DMS53 treated with DMSO at 0.1 percent for 48 hours (cell line): ENCODE measurements at regions not wholly inside any gene's neighbourhood (a gene's known extent, or its start where the extent isn't known, plus 50 kb on each side); places are given as distances from the start of the nearest gene placed in this dataset.

ENCODE experiments used
- DNase-seq: peaks from one replicate; lab custom pipeline; 2025; ENCODE audit not compliant: unreplicated experiment; lab: John Stamatoyannopoulos, UW

DNA sequence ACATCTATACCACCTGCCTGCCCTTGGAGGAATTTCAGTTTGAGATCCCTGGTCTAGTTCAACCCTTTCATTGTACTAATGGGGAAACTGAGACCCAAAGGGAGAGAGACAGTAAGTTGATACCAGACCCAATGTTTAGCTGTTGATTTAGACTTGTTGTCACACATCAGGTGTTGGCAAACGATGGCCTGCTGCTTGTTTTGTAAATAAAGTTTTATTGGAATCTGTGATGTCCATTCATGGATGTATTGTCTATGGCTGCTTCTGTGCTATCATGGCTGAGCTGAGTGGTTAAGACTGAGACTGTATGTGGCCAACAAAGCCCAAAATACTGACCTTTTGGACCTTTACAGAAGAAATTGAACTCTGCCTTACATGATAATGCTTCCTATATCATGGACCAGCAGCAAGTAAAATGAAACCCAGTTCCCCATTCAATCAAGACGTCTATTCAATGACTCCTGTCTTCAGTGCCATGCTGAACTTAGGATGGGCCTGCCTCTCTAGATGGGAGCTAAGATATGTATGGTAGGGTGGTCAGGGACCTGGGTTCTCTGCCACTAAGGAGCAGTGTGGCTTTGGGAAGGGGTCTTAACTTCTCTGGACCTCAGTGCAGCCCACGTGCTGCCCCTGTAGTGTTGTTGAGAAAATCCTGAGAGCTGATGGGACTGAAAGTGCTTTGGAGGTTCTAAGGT lies 111.0 kb downstream of the IRX5 start:
- DNase-seq: no peak

DNA sequence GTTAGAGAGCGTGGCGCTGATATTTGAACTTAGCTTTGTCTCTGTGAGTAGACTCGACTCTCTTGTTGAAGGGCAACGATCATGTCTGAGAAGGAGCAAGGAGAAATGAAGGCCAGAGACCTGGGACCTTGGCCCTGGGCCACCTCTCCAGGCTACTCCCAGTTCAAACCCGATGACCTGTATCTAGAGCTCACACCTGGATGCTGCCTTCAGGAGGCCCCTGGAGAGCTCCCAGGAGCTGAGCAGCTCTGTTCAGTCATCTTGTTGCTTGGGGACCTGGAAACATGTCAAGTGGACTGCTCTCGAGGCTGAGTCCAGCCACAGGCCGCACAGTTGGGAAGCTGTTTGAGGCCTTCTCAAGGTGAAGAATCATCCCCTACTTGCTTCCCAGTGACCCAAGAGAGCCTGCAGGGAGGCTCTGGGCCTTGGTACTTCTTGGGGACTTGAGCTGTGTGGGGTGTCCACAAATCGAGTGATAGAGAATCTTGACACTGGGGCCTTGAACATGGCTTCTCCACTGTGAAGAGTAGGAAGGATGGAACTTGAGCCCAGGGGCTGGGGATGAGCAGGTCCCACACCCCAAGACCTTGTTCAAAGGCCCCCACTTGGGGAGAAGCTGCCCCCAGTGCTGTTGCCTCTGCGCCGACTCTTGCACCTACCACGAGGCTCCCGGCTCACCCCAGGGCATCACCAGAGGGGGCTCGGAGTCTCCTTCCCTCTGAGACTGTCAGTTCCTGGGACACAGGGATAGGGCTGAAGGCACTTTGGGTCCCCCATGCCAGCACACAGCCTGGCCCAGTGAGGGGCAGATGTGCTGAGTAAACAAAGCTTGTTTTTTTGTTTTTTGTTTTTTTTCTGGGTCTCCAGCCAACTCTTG lies 112.1 kb downstream of the IRX5 start:
- DNase-seq: no peak

GRCh38 chr16:55043499-55043898 lies 112.8 kb downstream of the IRX5 start:
- DNase-seq: no peak

GRCh38 chr16:55044201-55044975 lies 113.7 kb downstream of the IRX5 start:
- no peak for DNase-seq

DNA sequence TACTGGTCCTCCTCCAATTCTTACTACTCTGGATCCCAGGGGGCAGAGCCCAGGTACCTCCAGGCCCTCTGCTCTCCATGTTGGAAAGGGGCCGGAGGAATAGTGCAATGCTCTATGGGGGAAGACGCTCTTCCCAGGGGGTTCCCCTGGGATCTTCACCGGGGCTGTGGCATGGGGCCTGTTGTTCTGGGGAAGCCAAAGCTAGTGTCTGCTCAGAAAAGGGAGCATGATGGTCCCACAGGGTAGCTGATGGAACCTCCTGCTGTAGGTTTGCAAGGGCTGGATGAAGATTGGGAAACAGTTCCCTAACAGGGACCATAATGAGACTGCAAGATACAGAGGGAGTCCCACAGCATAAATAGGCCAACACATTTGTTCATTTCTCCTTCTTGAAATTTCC lies 114.7 kb downstream of the IRX5 start:
- DNase-seq: no peak

DNA sequence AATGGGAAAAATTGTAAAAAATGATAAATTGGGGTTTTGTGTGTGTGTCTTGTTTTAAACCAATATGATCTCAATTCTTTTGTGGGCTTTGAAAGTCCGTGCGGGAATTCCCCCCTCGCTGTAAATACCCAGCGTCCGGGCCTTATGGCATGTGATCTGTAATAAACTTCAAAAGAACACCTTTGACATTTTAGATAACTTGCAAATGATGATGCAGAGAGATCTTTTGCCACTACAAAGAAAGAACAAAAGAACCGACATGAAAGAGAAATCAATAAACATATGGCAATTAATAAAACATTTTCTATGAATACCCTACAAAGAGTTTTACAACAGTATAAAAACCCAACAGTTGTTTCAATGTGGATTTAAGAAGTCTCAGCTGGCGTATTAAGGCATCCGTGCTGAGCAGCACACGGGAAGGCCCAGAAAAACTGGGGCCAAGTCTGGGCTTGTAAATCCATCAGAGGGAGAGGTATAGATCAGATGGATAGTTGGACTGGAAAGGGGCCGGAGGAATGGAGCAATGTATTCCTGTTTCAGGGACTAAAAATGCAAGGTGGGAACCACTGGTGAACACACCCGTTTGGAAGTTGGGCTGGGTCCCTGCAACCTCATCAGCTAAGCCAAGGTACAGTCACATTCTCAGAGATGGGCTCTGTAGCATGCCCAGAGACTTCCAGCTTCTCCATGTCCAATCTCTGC lies 115.2 kb downstream of the IRX5 start:
- no peak for DNase-seq

DNA sequence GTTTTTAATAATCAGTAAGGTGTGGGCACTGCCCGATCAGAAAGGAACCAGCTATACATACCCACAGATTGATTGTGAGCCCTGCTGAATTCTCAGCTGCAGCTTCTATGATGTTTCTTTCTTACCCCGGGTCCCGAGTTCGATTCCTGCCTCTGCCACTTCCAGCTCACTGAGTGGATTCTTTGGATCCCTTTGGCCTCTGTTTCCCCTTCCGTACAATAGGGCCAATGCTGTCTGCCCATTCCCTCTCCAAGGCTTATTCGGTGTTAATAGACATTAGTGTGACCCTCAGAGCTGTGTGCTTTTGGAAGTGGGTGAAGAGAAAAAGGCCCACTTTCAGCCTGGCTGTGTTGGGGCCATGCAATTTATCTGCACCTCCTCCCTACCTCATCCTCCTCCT lies 115.8 kb downstream of the IRX5 start:
- DNase-seq: no peak

DNA sequence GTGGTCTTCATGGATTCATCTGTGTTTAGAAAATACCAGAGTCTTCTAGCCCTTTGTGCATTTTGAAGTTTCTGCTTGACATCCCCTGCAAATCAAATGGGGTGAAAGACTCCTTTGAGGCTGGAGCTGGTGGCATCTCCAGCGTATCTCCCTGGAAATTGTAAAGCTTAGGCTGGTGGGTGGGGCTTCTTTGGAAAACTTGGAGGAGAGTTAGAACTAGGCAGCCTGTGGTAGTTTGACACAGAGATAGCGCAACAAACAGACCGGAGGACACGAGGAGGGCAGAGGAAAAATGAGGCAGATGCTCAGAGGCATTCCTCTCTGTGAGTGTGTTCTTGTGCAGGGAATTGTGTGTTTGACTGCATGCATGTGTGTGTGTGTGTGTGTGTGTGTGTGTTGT lies 116.3 kb downstream of the IRX5 start:
- no peak for DNase-seq

DNA sequence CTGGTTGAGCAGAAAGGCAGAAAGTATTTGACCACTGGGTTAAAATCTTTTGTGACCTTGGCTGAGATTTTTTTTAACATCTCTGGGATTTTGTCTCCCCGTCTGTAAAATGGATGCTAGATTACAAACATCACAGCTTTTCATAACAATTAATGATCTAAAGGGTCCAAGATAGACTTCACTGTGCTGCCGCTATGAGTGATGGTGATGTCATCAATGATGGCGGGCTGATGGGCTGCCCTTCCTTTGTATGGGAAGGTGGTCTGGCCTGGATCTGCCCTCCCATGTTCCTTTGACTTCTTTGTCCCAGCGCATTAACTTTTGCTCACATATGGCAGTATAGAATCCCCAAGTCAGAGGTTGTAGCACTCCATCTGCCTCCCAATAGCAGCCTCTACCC lies 116.7 kb downstream of the IRX5 start:
- no peak for DNase-seq

- no peak for DNase-seq
These were observed 117.3 kb downstream of the IRX5 start for GRCh38 chr16:55047903-55048497.

GRCh38 chr16:55048745-55049144 lies 118.1 kb downstream of the IRX5 start:
- DNase-seq: no peak

DNA sequence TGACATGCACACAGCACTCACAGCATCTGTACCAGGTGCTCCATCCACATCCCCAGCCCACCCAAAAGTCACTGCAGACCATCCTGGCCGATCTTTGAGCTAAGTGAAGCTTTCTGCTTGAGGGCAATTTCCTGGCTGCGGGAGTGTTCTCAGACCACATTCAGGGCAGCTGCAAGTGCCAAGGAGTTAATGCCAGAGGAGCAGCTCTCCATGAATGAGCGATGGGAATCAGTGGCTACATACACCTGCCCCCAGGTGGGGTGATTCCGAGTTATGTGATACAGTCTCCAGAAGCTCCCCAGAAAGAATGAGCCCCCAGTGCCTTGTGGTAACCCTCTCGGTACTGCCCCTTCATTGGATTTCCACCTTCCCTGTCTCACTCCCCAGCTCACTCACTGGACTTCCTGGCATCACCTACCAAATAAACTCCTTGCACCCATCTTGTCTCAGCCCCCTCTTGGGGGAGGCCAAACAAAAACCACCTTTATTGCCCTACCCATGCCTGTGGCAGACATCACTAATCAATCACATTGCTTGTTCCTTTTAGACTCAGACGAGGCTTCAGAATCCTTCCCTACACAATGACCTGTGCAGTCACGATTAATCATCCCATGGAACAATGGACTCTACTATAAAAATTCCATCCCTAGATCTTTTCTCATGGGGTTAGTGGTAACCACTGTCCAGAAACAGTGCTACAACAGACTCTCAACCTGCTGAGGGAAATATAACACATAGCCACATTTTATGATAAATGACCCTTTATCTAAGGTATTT lies 121.1 kb downstream of the IRX5 start:
- DNase-seq: no peak

GRCh38 chr16:55052348-55052734 lies 121.7 kb downstream of the IRX5 start:
- DNase-seq: no peak

DNA sequence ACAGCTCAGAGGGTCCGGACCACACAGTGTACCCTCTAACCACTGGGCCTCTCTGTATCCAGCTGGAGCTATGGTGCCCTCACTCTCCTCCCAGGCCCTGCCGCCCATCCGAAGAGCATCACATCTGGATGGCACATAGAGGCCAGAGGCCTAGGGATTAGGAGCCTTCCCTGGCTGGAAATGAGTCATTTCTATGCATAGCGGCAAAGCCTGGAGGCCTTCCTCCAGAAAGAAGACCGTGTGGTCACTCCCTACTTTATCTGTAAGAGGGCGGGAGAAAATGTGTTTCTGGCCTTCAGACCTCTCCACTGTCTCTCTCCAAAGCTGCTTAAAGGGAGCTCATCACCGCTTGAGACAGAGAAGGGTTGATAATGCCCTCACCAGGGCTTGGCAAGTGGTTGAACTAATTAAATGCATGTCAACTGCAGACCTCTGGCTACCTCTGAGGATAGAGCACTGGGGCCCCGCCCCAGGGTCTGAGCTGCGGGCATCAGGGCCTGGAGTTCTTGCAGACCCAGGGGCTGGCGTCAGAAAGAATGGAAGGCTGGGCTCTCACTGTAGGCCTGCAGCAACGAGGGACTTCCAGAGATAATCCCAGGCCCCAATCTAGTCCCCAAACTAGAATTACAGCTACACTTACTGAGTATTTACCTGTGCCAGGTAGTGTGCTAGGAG lies 122.2 kb downstream of the IRX5 start:
- no peak for DNase-seq

DNA sequence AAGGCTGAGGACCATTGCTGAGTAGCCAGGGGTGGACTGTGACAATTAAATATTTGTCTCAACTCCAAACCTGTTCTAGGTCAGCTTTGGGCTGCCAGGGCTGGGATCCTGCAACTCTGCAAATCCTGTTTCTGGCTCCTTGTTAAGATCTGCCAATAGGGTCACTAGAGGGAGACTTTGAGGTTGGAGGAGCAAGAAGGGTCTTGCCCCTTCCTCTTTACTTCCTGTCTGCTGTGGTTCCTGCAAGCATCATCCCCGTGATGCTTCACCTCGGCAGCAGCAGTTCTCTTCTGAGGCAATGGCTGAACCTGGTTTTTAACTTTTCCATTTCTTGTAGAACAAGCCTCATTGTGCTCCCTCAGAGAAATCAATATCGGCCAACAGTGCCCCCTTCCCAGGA lies 124.6 kb downstream of the IRX5 start:
- DNase-seq: no peak

DNA sequence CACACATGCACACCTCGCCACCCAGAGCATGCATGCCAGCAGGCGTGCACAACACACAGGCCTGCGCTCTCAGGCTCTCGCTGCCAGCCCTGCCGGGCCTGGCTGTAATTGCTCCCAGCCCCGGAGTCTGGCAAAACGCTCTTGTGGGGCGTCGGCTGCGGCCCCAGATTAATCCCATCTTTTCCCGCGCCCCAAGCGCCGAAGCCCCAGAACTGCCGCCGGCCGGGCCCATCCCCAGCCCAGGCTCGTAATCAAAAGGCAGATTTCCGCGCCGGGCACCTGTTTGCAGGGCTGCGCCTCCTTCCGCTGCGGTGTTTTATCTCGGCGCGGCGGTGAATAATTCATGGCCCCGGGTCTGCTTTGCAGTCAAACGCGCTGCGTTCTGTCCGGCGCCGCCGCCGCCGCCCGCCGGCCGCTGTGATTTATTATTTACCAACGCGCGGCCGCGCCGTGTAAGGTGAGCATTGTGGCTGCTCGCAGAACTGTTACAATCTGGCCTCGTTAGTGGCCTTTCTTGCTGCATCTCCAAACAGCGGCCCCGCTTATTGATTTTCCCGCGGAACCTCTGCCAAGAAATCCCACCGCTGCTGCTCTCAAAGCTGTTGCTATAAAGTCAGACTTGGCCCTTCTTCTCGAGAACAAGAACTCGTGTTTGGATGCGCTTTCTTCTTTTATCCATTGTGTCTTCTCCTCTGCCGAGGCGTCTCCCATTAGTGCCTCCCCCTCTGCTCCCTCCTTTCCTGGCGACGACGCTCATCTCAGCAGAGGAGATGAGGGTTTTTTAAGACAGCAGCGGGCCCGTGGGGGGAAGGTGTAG lies 126.1 kb downstream of the IRX5 start:
- DNase-seq: no peak

DNA sequence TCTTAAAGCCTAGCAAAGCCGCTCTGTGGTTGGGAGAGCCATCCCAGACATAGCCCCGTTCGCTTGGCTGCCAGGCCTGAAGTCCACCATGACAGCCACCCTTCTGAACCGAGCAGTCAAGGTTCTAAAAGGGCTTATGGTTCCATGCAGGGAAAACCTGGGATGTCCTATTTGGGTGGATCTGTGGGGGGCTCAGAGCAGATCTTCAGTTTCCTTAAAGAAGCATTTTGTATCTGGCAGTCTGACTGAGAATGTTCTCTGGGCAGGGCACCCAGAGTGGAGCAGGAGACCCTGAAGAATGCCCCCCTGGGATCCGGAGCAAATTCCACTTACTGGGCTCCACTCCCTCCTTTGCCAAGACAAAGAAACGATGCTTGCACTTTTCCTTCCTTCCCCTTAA lies 127.2 kb downstream of the IRX5 start:
- DNase-seq: no peak

GRCh38 chr16:55058576-55058975 lies 127.9 kb downstream of the IRX5 start:
- no peak for DNase-seq

- no peak for DNase-seq
These were observed 128.5 kb downstream of the IRX5 start for GRCh38 chr16:55059146-55059545.
